ENCODE measurements at regions not wholly inside any gene's neighbourhood (a gene's known extent, or its start where the extent isn't known, plus 50 kb on each side); places are given as distances from the start of the nearest gene placed in this dataset.

DNA sequence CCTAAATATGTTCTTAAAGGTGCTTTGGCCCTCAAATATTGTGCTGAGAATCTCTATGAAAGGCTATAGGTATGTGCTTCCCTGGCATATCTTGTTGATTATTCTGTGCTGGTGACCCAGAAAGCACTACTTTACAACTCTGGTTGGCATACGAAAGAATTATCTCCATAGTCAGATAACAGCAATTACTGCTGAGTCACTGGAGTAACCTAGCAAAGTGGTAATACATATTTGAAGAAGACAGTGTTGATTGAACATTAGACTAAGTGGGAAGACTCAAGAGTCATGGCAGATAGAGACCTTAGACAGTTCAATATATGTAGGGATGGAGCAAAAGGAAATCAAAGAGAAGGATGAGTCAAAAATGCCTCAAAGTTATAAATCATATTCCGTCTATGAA lies 1978.5 kb upstream of the LRRTM1 start:
- TF ChIP-seq CTCF (IDR thresholded peaks at IDR 0.05) (no peak), POLR2AphosphoS5 (IDR thresholded peaks at IDR 0.05) (no peak), POLR2A (IDR thresholded peaks at IDR 0.05) (no peak), EP300 (IDR thresholded peaks at IDR 0.05) (no peak)
